ENCODE measurements at regions not wholly inside any gene's neighbourhood (a gene's known extent, or its start where the extent isn't known, plus 50 kb on each side); places are given as distances from the start of the nearest gene placed in this dataset.

DNA sequence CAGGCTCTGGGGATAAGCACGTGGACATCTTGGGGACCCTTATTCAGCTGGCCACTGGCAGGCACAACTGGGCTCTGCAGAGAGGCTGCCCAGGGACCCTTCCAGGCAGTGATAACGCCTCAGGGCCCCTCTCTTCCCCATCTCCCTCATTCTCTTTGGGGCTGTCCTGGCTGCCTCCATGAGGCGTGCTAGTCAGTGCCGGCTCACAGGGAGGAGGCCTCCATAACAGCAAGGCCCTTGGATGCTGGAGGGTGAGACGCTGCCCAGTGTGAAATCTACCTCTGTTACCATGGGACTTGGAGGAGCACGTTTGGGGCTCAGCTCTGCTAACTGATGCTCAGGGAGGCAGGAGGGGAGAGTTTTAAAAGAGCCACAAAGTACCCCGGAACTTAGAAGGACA, 221.3 kb downstream of the CTTN start:
- peaks cover 0 to 2% of the 10 kb centered on the region in 2 donors for H3K27me3 Mint-ChIP-seq (ENCODE audit: low read depth in 2 of 2)
- TF ChIP-seq, protein P1, sequence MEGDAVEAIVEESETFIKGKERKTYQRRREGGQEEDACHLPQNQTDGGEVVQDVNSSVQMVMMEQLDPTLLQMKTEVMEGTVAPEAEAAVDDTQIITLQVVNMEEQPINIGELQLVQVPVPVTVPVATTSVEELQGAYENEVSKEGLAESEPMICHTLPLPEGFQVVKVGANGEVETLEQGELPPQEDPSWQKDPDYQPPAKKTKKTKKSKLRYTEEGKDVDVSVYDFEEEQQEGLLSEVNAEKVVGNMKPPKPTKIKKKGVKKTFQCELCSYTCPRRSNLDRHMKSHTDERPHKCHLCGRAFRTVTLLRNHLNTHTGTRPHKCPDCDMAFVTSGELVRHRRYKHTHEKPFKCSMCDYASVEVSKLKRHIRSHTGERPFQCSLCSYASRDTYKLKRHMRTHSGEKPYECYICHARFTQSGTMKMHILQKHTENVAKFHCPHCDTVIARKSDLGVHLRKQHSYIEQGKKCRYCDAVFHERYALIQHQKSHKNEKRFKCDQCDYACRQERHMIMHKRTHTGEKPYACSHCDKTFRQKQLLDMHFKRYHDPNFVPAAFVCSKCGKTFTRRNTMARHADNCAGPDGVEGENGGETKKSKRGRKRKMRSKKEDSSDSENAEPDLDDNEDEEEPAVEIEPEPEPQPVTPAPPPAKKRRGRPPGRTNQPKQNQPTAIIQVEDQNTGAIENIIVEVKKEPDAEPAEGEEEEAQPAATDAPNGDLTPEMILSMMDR (IDR thresholded peaks at IDR 0.05), result no peak
- WGBS (ENCODE audit: insufficient coverage), result 83% methylated on average over 7 of the region's 7 CpGs
- no peaks in the 10 kb centered on the region for H3K36me3 Mint-ChIP-seq
- Histone ChIP-seq H3K4me1 (ENCODE audit: control insufficient read depth, insufficient read depth, low read length) (no peaks in the 10 kb centered on the region), H3K36me3 (ENCODE audit: control insufficient read depth, insufficient read depth, low read length) (no peaks in the 10 kb centered on the region), H3K9me3 (ENCODE audit: control insufficient read depth, insufficient read depth, low read length) (peaks cover 10% of the 10 kb centered on the region), H3K27ac (ENCODE audit: low read length) (no peak overlapping the region), H3K4me3 (ENCODE audit: low read length) (no peak overlapping the region), H3K27me3 (ENCODE audit: control insufficient read depth, insufficient read depth, low read length) (no peaks in the 10 kb centered on the region)
- ATAC-seq, result no peak
- no peaks in the 10 kb centered on the region for H3K9me3 Mint-ChIP-seq
- DNase-seq, result no peak
- no peak overlapping the region for H3K27ac Mint-ChIP-seq
- intact Hi-C loops (cut with micrococcal nuclease), result no loop called here
- H3K4me3 Mint-ChIP-seq, result no peak overlapping the region
- no peaks in the 10 kb centered on the region for H3K4me1 Mint-ChIP-seq

DNA sequence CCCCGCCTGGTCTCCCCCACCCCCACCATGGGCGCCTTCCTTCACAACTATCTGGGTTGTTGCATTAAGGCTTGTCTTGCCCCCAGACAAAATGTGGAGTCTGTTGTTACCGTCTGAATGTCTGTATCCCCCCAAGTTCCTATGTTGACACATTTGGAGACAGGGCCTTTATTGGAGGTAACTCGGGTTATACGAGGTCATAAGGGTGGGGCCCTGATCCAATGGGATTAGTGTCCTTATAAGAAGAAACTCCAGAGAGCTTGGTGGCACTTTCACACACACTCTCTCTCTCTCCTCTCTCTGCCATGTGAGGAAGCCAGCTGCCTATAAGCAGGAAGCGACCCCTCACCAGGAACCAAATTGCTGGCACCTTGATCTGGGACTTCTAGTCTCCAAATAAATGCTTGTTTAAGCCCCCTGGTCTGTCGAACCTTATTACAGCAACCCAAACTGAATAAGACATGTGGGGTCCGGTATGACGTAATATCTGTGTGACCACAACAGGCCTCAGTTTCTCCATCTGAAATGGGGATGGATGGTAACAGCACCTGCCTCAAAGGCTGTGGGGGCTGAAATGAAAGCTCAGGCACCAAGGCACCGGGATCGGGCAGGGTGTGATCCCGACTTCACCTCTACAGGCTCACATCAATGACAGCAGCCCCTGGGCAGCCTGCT, 222.3 kb downstream of the CTTN start:
- intact Hi-C loops (cut with micrococcal nuclease), result no loop called here
- H3K4me3 Mint-ChIP-seq, result no peak overlapping the region
- no peaks in the 10 kb centered on the region for H3K9me3 Mint-ChIP-seq
- TF ChIP-seq, protein P1 (IDR thresholded peaks at IDR 0.05), result no peak
- no peaks in the 10 kb centered on the region for H3K4me1 Mint-ChIP-seq
- no peak overlapping the region for H3K27ac Mint-ChIP-seq
- 92% methylated on average over 12 of the region's 12 CpGs for WGBS (ENCODE audit: insufficient coverage)
- peaks cover 0 to 2% of the 10 kb centered on the region in 2 donors for H3K27me3 Mint-ChIP-seq (ENCODE audit: low read depth in 2 of 2)
- H3K36me3 Mint-ChIP-seq, result no peaks in the 10 kb centered on the region
- no peaks in the 10 kb centered on the region for H3K27me3 ChIP-seq (ENCODE audit: control insufficient read depth, insufficient read depth, low read length)
- H3K27ac ChIP-seq (ENCODE audit: low read length), result no peak overlapping the region
- DNase-seq (no peak), ATAC-seq (no peak)
- H3K9me3 ChIP-seq (ENCODE audit: control insufficient read depth, insufficient read depth, low read length), result peaks cover 1% of the 10 kb centered on the region
- no peaks in the 10 kb centered on the region for H3K36me3 ChIP-seq (ENCODE audit: control insufficient read depth, insufficient read depth, low read length)
- no peak overlapping the region for H3K4me3 ChIP-seq (ENCODE audit: low read length)
- H3K4me1 ChIP-seq (ENCODE audit: control insufficient read depth, insufficient read depth, low read length), result no peaks in the 10 kb centered on the region

DNA sequence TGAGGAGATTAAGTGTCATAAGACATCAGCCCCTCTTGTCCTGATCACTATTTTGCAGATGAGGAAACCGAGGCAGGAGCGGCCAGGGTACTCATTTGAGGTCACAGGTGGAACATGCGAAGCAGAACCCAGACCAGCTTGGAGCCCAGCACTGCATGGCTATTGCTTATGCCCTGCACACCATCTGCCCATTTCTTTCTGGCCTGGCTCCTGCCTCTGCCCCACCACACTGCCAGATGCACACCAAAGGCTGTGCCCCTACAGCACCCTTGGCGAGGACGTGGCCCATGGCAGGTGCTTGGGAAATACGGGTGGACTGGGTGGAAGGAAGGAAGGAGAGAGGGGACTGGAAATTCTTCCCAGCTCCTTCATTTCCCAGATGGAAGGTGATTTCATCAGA, 222.9 kb downstream of the CTTN start:
- WGBS (ENCODE audit: insufficient coverage), result 93% methylated on average over 6 of the region's 6 CpGs
- no peaks in the 10 kb centered on the region for H3K36me3 ChIP-seq (ENCODE audit: control insufficient read depth, insufficient read depth, low read length)
- no peak for ATAC-seq
- TF ChIP-seq, protein P1 (IDR thresholded peaks at IDR 0.05), result no peak
- no peak for DNase-seq
- H3K9me3 ChIP-seq (ENCODE audit: control insufficient read depth, insufficient read depth, low read length), result no peaks in the 10 kb centered on the region
- no peaks in the 10 kb centered on the region for H3K4me1 ChIP-seq (ENCODE audit: control insufficient read depth, insufficient read depth, low read length)
- H3K27me3 ChIP-seq (ENCODE audit: control insufficient read depth, insufficient read depth, low read length), result no peaks in the 10 kb centered on the region
- H3K4me3 ChIP-seq (ENCODE audit: low read length), result no peak overlapping the region
- Mint-ChIP-seq H3K4me1 (no peaks in the 10 kb centered on the region), H3K4me3 (no peak overlapping the region), H3K27ac (no peak overlapping the region), H3K27me3 (ENCODE audit: low read depth in 2 of 2) (peaks cover 0 to under 1% of the 10 kb centered on the region in 2 donors), H3K36me3 (no peaks in the 10 kb centered on the region), H3K9me3 (no peaks in the 10 kb centered on the region)
- no peak overlapping the region for H3K27ac ChIP-seq (ENCODE audit: low read length)
- intact Hi-C loops (cut with micrococcal nuclease), result no loop called here

DNA sequence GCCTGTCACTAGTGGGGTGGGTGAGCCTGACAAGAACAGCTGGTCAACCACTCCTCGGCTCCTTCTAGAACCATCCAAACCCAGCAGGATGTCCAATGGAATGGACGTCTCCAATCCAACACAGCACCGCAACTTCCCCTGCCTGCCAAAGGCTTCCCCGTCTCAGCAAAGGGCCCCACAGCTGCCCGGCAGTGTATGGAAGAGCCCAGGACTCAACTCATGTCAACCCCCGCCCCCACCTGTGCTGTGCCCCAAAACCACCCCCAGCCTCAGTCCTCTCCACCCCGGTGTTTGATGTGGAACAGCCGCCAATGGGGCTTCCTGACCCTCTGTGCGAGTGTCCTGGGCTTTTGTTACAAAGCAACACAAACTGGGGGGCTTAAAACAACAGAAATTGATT, 223.8 kb downstream of the CTTN start:
- H3K27ac Mint-ChIP-seq, result no peak overlapping the region
- intact Hi-C loops (cut with micrococcal nuclease), result no loop called here
- H3K9me3 Mint-ChIP-seq, result no peaks in the 10 kb centered on the region
- no peak for DNase-seq
- H3K36me3 ChIP-seq (ENCODE audit: control insufficient read depth, insufficient read depth, low read length), result no peaks in the 10 kb centered on the region
- ATAC-seq, result no peak
- H3K27ac ChIP-seq (ENCODE audit: low read length), result no peak overlapping the region
- H3K4me1 ChIP-seq (ENCODE audit: control insufficient read depth, insufficient read depth, low read length), result no peaks in the 10 kb centered on the region
- TF ChIP-seq, protein P1 (IDR thresholded peaks at IDR 0.05), result no peak
- no peaks in the 10 kb centered on the region for H3K9me3 ChIP-seq (ENCODE audit: control insufficient read depth, insufficient read depth, low read length)
- WGBS (ENCODE audit: insufficient coverage), result 86% methylated on average over 9 of the region's 9 CpGs
- no peaks in the 10 kb centered on the region for H3K27me3 Mint-ChIP-seq (ENCODE audit: low read depth in 2 of 2)
- no peaks in the 10 kb centered on the region for H3K36me3 Mint-ChIP-seq
- no peaks in the 10 kb centered on the region for H3K4me1 Mint-ChIP-seq
- no peak overlapping the region for H3K4me3 Mint-ChIP-seq
- no peak overlapping the region for H3K4me3 ChIP-seq (ENCODE audit: low read length)
- no peaks in the 10 kb centered on the region for H3K27me3 ChIP-seq (ENCODE audit: control insufficient read depth, insufficient read depth, low read length)
